NT2/D1 (cell line): ENCODE measurements at regions not wholly inside any gene's neighbourhood (a gene's known extent, or its start where the extent isn't known, plus 50 kb on each side); places are given as distances from the start of the nearest gene placed in this dataset.

Experiments used
- DNase-seq: peaks from one replicate; pipeline ENCODE4 v3.0.0-alpha.2; 2011; ENCODE audit warnings: low read depth, low spot score
- H3K27me3 ChIP-seq: 2 replicates; pipeline ENCODE4 v1.6.0; 2011; ENCODE audit warnings: mild to moderate bottlenecking; ENCODE audit not compliant: insufficient read length, insufficient read depth
- H3K36me3 ChIP-seq: 2 replicates; pipeline ENCODE4 v1.6.1; 2011; ENCODE audit warnings: mild to moderate bottlenecking, low read length, mixed read lengths; ENCODE audit not compliant: insufficient read depth, insufficient read length
- H3K4me1 ChIP-seq: 2 replicates; pipeline ENCODE4 v1.5.1; 2011; ENCODE audit not compliant: insufficient read depth, insufficient read length
- H3K4me3 ChIP-seq: 2 replicates; pipeline ENCODE4 v1.5.1; 2011; ENCODE audit warnings: low read depth; ENCODE audit not compliant: insufficient read length
- H3K9ac ChIP-seq: 2 replicates; pipeline ENCODE4 v1.6.0; 2011; ENCODE audit warnings: low read depth; ENCODE audit not compliant: insufficient read length
- H3K9me3 ChIP-seq: 2 replicates; pipeline ENCODE4 v1.5.1; 2011; ENCODE audit warnings: mild to moderate bottlenecking, low read length; ENCODE audit not compliant: insufficient read depth
- SUZ12 ChIP-seq: IDR thresholded peaks from 2 replicates; pipeline ENCODE4 v1.6.1; 2011; ENCODE audit not compliant: insufficient read length, insufficient read depth; ENCODE audit errors: extremely low read depth
- YY1 ChIP-seq: IDR thresholded peaks from 2 replicates; pipeline ENCODE4 v1.6.1; 2011; ENCODE audit not compliant: insufficient read length, insufficient read depth
- ZNF274 ChIP-seq: IDR thresholded peaks from 2 replicates; pipeline ENCODE4 v1.6.1; 2011; ENCODE audit warnings: mild to moderate bottlenecking, low read depth, low read length

GRCh38 chr5:91271999-91272398 lies 111.1 kb downstream of the ARRDC3 start:
- TF ChIP-seq ZNF274 (no peak), SUZ12 (no peak), YY1 (no peak)
- Histone ChIP-seq H3K27me3 (no peaks in the 10 kb centered on the region), H3K36me3 (no peaks in the 10 kb centered on the region), H3K4me1 (no peaks in the 10 kb centered on the region), H3K9me3 (no peaks in the 10 kb centered on the region), H3K9ac (no peak overlapping the region), H3K4me3 (no peak overlapping the region)
- no peak for DNase-seq

- TF ChIP-seq ZNF274 (no peak), SUZ12 (no peak), YY1 (no peak)
- no peaks in the 10 kb centered on the region for H3K27me3 ChIP-seq
- no peaks in the 10 kb centered on the region for H3K9me3 ChIP-seq
- H3K4me1 ChIP-seq: no peaks in the 10 kb centered on the region
- DNase-seq: no peak
- H3K4me3 ChIP-seq: no peak overlapping the region
- H3K36me3 ChIP-seq: no peaks in the 10 kb centered on the region
- H3K9ac ChIP-seq: no peak overlapping the region
Measured at GRCh38 chr5:91269198-91269597, 113.9 kb downstream of the ARRDC3 start.

- Histone ChIP-seq H3K36me3 (no peaks in the 10 kb centered on the region), H3K9ac (no peak overlapping the region), H3K9me3 (no peaks in the 10 kb centered on the region), H3K27me3 (no peaks in the 10 kb centered on the region), H3K4me1 (no peaks in the 10 kb centered on the region), H3K4me3 (no peak overlapping the region)
- no peak for DNase-seq
- TF ChIP-seq ZNF274: no peak
- no peak for TF ChIP-seq SUZ12
Measured at GRCh38 chr5:91266184-91266705, 116.9 kb downstream of the ARRDC3 start.

- Histone ChIP-seq H3K36me3 (no peaks in the 10 kb centered on the region), H3K27me3 (no peaks in the 10 kb centered on the region), H3K9ac (no peak overlapping the region), H3K4me3 (no peak overlapping the region), H3K9me3 (no peaks in the 10 kb centered on the region), H3K4me1 (no peaks in the 10 kb centered on the region)
- TF ChIP-seq YY1: no peak
- no peak for TF ChIP-seq ZNF274
- TF ChIP-seq SUZ12: no peak
- DNase-seq: no peak
Measured at GRCh38 chr5:91264311-91265051, 118.6 kb downstream of the ARRDC3 start.

- Histone ChIP-seq H3K4me1 (no peaks in the 10 kb centered on the region), H3K4me3 (no peak overlapping the region), H3K9ac (no peak overlapping the region), H3K9me3 (no peaks in the 10 kb centered on the region), H3K27me3 (no peaks in the 10 kb centered on the region), H3K36me3 (no peaks in the 10 kb centered on the region)
- no peak for DNase-seq
- TF ChIP-seq YY1: no peak
- no peak for TF ChIP-seq ZNF274
- TF ChIP-seq SUZ12: no peak
Measured at GRCh38 chr5:91263898-91264297, 119.2 kb downstream of the ARRDC3 start.

GRCh38 chr5:91257301-91257700 lies 125.8 kb downstream of the ARRDC3 start:
- no peaks in the 10 kb centered on the region for H3K27me3 ChIP-seq
- H3K4me3 ChIP-seq: no peak overlapping the region
- H3K9me3 ChIP-seq: no peaks in the 10 kb centered on the region
- H3K4me1 ChIP-seq: no peaks in the 10 kb centered on the region
- H3K9ac ChIP-seq: no peak overlapping the region
- no peak for DNase-seq
- H3K36me3 ChIP-seq: no peaks in the 10 kb centered on the region
- TF ChIP-seq YY1 (no peak), ZNF274 (no peak), SUZ12 (no peak)

- TF ChIP-seq ZNF274 (no peak), YY1 (no peak), SUZ12 (no peak)
- no peak overlapping the region for H3K4me3 ChIP-seq
- no peaks in the 10 kb centered on the region for H3K36me3 ChIP-seq
Measured at GRCh38 chr5:91256142-91256524, 127.0 kb downstream of the ARRDC3 start.

More at GRCh38 chr5:91256142-91256524, 127.0 kb downstream of the ARRDC3 start:
- DNase-seq: no peak
- H3K4me1 ChIP-seq: no peaks in the 10 kb centered on the region
- no peaks in the 10 kb centered on the region for H3K27me3 ChIP-seq
- H3K9me3 ChIP-seq: no peaks in the 10 kb centered on the region
- no peak overlapping the region for H3K9ac ChIP-seq
